Mammary epithelial cell (primary cell): ENCODE measurements at regions not wholly inside any gene's neighbourhood (a gene's known extent, or its start where the extent isn't known, plus 50 kb on each side); places are given as distances from the start of the nearest gene placed in this dataset.

Source experiments
- CTCF ChIP-seq, 2 donors: IDR thresholded peaks in 1 of 2; conservative IDR thresholded peaks in 1 of 2; 2 replicates each; pipeline ENCODE4 v1.5.1; 2011 to 2012; ENCODE audit warnings: inconsistent platforms in 2 of 2, low read length in 2 of 2, mild to moderate bottlenecking in 2 of 2, control low read depth in 1 of 2, low read depth in 1 of 2; ENCODE audit not compliant: insufficient read depth in 1 of 2; ENCODE audit errors: extremely low read depth in 1 of 2
- EZH2 ChIP-seq: IDR thresholded peaks from 2 replicates; pipeline ENCODE4 v1.6.1; 2012; ENCODE audit warnings: low read length, inconsistent platforms, borderline replicate concordance

GRCh38 chr10:3424111-3424851 lies 251.7 kb upstream of the PITRM1 start:
- TF ChIP-seq CTCF (conservative IDR thresholded peaks at IDR 0.05 in 1 of 2, IDR thresholded peaks at IDR 0.05 in 1 of 2; ENCODE audit: extremely low read depth in 1 of 2, insufficient read depth in 1 of 2, low read depth in 1 of 2, low read length in 2 of 2) (no peak), EZH2 (no peak)
